ENCODE measurements at regions not wholly inside any gene's neighbourhood (a gene's known extent, or its start where the extent isn't known, plus 50 kb on each side); places are given as distances from the start of the nearest gene placed in this dataset.

DNA sequence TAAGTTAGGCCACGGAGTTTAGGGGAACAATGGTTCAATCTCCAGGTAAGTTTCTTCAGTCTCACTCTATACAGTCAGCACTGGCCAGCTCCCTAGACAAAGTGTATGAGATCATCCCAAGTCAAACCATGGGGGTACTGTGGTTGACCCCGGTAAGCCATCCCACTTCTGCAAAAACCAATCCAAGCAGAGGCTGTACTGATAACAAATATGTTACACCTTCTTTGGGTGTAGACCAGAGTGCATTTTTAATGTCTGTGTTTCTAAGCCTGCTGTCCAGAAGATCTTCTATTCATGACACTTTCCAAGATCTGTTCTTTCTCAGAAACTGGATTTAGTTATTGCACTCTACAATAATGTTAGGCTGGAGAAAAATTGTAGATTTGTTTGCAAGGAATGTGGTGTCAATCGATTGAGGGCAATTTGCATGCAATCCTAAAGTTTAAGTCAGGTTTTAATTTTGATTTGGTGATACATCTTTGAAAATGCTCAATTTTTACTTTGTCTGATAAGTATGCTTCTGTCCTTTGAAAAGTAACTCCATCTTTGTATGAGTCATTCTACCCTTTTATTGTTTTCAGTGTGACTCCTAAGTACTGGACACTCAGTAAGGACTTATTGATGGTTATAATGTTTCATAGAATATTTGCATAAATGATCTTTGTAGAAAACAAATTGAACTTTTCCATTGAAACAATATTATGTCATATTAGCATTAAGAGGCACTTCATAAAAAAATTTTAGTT lies 152.4 kb downstream of the HLX start:
- no peaks in the 10 kb centered on the region for H3K27me3 ChIP-seq (ENCODE audit: control insufficient read depth, insufficient read depth, low read length)
- no peak for DNase-seq
- no peaks in the 10 kb centered on the region for H3K4me1 ChIP-seq (ENCODE audit: control insufficient read depth in 2 of 3, insufficient read depth in 2 of 3, low read depth in 1 of 3, low read length in 3 of 3)
- no peak for FAIRE-seq
- H3K4me3 ChIP-seq (ENCODE audit: low read length in 3 of 3), result no peak overlapping the region
- no peaks in the 10 kb centered on the region for H3K36me3 ChIP-seq (ENCODE audit: control insufficient read depth in 2 of 3, insufficient read depth in 3 of 3, low read length in 3 of 3)
- TF ChIP-seq, protein P1, sequence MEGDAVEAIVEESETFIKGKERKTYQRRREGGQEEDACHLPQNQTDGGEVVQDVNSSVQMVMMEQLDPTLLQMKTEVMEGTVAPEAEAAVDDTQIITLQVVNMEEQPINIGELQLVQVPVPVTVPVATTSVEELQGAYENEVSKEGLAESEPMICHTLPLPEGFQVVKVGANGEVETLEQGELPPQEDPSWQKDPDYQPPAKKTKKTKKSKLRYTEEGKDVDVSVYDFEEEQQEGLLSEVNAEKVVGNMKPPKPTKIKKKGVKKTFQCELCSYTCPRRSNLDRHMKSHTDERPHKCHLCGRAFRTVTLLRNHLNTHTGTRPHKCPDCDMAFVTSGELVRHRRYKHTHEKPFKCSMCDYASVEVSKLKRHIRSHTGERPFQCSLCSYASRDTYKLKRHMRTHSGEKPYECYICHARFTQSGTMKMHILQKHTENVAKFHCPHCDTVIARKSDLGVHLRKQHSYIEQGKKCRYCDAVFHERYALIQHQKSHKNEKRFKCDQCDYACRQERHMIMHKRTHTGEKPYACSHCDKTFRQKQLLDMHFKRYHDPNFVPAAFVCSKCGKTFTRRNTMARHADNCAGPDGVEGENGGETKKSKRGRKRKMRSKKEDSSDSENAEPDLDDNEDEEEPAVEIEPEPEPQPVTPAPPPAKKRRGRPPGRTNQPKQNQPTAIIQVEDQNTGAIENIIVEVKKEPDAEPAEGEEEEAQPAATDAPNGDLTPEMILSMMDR (IDR thresholded peaks at IDR 0.05; ENCODE audit: borderline replicate concordance, extremely low read depth, insufficient read depth), result no peak
- intact Hi-C loops (cut with DNase I), result no loop called here
- H3K9me3 ChIP-seq (ENCODE audit: control insufficient read depth in 2 of 3, insufficient read depth in 1 of 3, low read length in 3 of 3), result no peaks in the 10 kb centered on the region
- no peak overlapping the region for H3K27ac ChIP-seq (ENCODE audit: low read depth in 2 of 2, low read length in 2 of 2)
- H3K9ac ChIP-seq (ENCODE audit: low read length in 3 of 3), result no peak overlapping the region

DNA sequence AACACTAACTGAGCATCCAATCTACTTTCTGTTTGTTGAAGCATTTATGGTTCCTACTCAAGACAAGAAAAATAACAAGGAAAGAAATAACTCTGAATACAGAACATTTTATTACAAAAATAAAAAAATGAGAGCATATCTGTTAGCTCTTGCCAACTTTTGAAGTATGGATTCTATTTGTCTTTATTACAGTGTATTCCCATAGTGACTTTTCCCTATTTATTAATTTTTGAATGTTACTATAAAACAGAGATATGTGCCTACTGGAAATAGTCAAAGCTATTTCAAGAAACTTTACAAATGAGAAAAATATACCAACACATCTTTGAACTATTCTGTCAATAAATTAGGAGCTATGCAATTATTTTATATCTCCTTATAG lies 153.0 kb downstream of the HLX start:
- TF ChIP-seq, protein P1 (IDR thresholded peaks at IDR 0.05; ENCODE audit: borderline replicate concordance, extremely low read depth, insufficient read depth), result no peak
- Histone ChIP-seq H3K4me3 (ENCODE audit: low read length in 3 of 3) (no peak overlapping the region), H3K36me3 (ENCODE audit: control insufficient read depth in 2 of 3, insufficient read depth in 3 of 3, low read length in 3 of 3) (no peaks in the 10 kb centered on the region), H3K9me3 (ENCODE audit: control insufficient read depth in 2 of 3, insufficient read depth in 1 of 3, low read length in 3 of 3) (no peaks in the 10 kb centered on the region), H3K27ac (ENCODE audit: low read depth in 2 of 2, low read length in 2 of 2) (no peak overlapping the region), H3K4me1 (ENCODE audit: control insufficient read depth in 2 of 3, insufficient read depth in 2 of 3, low read depth in 1 of 3, low read length in 3 of 3) (no peaks in the 10 kb centered on the region), H3K27me3 (ENCODE audit: control insufficient read depth, insufficient read depth, low read length) (no peaks in the 10 kb centered on the region), H3K9ac (ENCODE audit: low read length in 3 of 3) (no peak overlapping the region)
- DNase-seq (no peak), FAIRE-seq (peak; percentile 42)
- intact Hi-C loops (cut with DNase I), result no loop called here

DNA sequence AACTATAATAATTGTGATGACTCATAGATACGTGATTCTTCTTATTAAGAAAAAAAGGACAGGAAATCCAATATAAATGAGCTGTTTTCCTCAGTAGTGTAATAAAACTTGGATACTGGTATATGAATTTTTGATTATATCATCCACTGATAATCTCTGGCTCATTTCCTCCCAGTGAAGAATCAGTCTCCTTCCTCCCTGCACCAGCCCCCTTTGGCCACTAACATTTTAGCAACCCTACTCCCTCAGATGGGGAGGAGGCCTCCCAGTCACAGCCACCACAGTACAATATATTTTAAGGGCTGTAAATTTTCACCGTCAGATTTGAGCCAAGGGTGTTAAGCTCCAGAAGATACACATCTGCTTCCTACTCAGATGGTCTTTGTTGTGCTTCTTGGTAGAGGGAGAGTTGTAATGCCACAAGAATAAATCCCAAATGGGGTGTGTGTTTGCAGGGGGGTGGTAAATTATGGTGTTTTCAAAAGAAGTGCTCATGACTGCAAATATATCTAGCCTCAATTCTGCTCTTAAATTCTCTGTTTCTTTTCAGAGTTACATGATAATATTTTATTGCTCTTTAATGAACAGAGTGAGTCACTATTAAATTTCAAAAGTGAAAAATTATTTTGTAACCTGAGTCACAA lies 153.5 kb downstream of the HLX start:
- Histone ChIP-seq H3K36me3 (ENCODE audit: control insufficient read depth in 2 of 3, insufficient read depth in 3 of 3, low read length in 3 of 3) (no peaks in the 10 kb centered on the region), H3K27me3 (ENCODE audit: control insufficient read depth, insufficient read depth, low read length) (no peaks in the 10 kb centered on the region), H3K4me3 (ENCODE audit: low read length in 3 of 3) (no peak overlapping the region), H3K9ac (ENCODE audit: low read length in 3 of 3) (no peak overlapping the region), H3K9me3 (ENCODE audit: control insufficient read depth in 2 of 3, insufficient read depth in 1 of 3, low read length in 3 of 3) (no peaks in the 10 kb centered on the region), H3K4me1 (ENCODE audit: control insufficient read depth in 2 of 3, insufficient read depth in 2 of 3, low read depth in 1 of 3, low read length in 3 of 3) (no peaks in the 10 kb centered on the region), H3K27ac (ENCODE audit: low read depth in 2 of 2, low read length in 2 of 2) (no peak overlapping the region)
- FAIRE-seq, result no peak
- peak in 3 of 5 donors; percentile 31 to 60 (median 53) for DNase-seq
- TF ChIP-seq, protein P1 (IDR thresholded peaks at IDR 0.05; ENCODE audit: borderline replicate concordance, extremely low read depth, insufficient read depth), result no peak
- intact Hi-C loops (cut with DNase I), result no loop called here
